Neural cell (in vitro differentiated cells): ENCODE measurements at regions not wholly inside any gene's neighbourhood (a gene's known extent, or its start where the extent isn't known, plus 50 kb on each side); places are given as distances from the start of the nearest gene placed in this dataset.

Experiments used
- H2AFZ ChIP-seq: fragments of 200-600, 300-800 bp; sonication (generic), shearing (Covaris generic); 2 replicates; pipeline ENCODE4 v1.6.0; 2014; ENCODE audit warnings: low read depth, mild to moderate bottlenecking, antibody characterized with exemption, low read length, moderate library complexity
- H3F3A ChIP-seq: fragments of 200-600 bp; shearing (Covaris generic); 2 replicates; pipeline ENCODE4 v1.6.1; 2016; ENCODE audit warnings: mild to moderate bottlenecking, moderate library complexity, mixed read lengths, antibody characterized with exemption, low read length; ENCODE audit not compliant: insufficient read depth, poor library complexity, severe bottlenecking
- H3K27ac ChIP-seq: fragments of 200-600, 300-800 bp; sonication (generic), shearing (Covaris generic); 2 replicates; pipeline ENCODE4 v1.5.1; 2014; ENCODE audit warnings: mild to moderate bottlenecking, low read length, moderate library complexity
- H3K27me3 ChIP-seq: fragments of 300-800, 200-600 bp; sonication (generic), shearing (Covaris generic); 2 replicates; pipeline ENCODE4 v1.6.0; 2014; ENCODE audit warnings: mild to moderate bottlenecking, low read depth, low read length, moderate library complexity; ENCODE audit not compliant: insufficient read depth
- H3K36me3 ChIP-seq: fragments of 300-800, 200-600 bp; sonication (generic), shearing (Covaris generic); 2 replicates; pipeline ENCODE4 v1.5.1; 2014; ENCODE audit warnings: mild to moderate bottlenecking, antibody characterized with exemption, low read length, moderate library complexity; ENCODE audit not compliant: insufficient read depth
- H3K4me2 ChIP-seq: fragments of 300-800, 200-600 bp; sonication (generic), shearing (Covaris generic); 2 replicates; pipeline ENCODE4 v1.6.0; 2014; ENCODE audit warnings: mild to moderate bottlenecking, low read length
- H3K4me3 ChIP-seq: fragments of 300-800, 200-600 bp; sonication (generic), shearing (Covaris generic); 2 replicates; pipeline ENCODE4 v1.5.1; 2014; ENCODE audit warnings: mild to moderate bottlenecking, low read length, moderate library complexity
- H3K79me2 ChIP-seq: fragments of 200-600 bp; shearing (Covaris generic); replicated peaks from 2 replicates; pipeline ENCODE4 v1.6.0; 2014; ENCODE audit warnings: mild to moderate bottlenecking, low read length, moderate library complexity; ENCODE audit not compliant: insufficient read depth
- H3K9ac ChIP-seq: fragments of 300-800, 200-600 bp; sonication (generic), shearing (Covaris generic); 2 replicates; pipeline ENCODE4 v1.6.1; 2016; ENCODE audit warnings: mild to moderate bottlenecking, low read length, mixed read lengths
- H3K9me2 ChIP-seq: fragments of 200-600 bp; shearing (Covaris generic); 2 replicates; pipeline ENCODE4 v1.6.1; 2016; ENCODE audit warnings: mild to moderate bottlenecking, low read length, mixed read lengths; ENCODE audit not compliant: insufficient read depth
- H3K9me3 ChIP-seq: fragments of 200-600, 300-800 bp; sonication (generic), shearing (Covaris generic); 2 replicates; pipeline ENCODE4 v1.6.1; 2016; ENCODE audit warnings: mild to moderate bottlenecking, mixed run types, low read length, moderate library complexity, mixed read lengths
- H4K20me1 ChIP-seq: fragments of 200-600 bp; shearing (Covaris generic); 2 replicates; pipeline ENCODE4 v1.6.1; 2016; ENCODE audit warnings: mild to moderate bottlenecking, mixed run types; ENCODE audit not compliant: insufficient read depth
- EP300 ChIP-seq: fragments of 450-650 bp; conservative IDR thresholded peaks from 2 replicates; pipeline ENCODE4 v1.6.1; 2014; ENCODE audit warnings: antibody characterized with exemption, mild to moderate bottlenecking, moderate library complexity; ENCODE audit not compliant: poor library complexity, severe bottlenecking
- EZH2 ChIP-seq: fragments of 200-600, 300-800 bp; shearing (Covaris generic), sonication (generic); IDR thresholded peaks from 2 replicates; pipeline ENCODE4 v1.6.1; 2014; ENCODE audit warnings: antibody characterized with exemption, low read length, borderline replicate concordance, mild to moderate bottlenecking; ENCODE audit not compliant: insufficient read depth, poor library complexity, severe bottlenecking
- MXI1 ChIP-seq: fragments of 450-650 bp; conservative IDR thresholded peaks from 2 replicates; pipeline ENCODE4 v1.6.1; 2014; ENCODE audit warnings: antibody characterized with exemption, mild to moderate bottlenecking; ENCODE audit not compliant: poor library complexity, severe bottlenecking
- POLR2AphosphoS5 ChIP-seq: IDR thresholded peaks from 2 replicates; pipeline ENCODE4 v1.6.1; 2012
- RAD21 ChIP-seq: fragments of 450-650 bp; conservative IDR thresholded peaks from 2 replicates; pipeline ENCODE4 v1.6.1; 2014; ENCODE audit warnings: antibody characterized with exemption, mild to moderate bottlenecking, moderate library complexity
- SMC3 ChIP-seq: fragments of 450-650 bp; conservative IDR thresholded peaks from 2 replicates; pipeline ENCODE4 v1.6.1; 2014; ENCODE audit warnings: antibody characterized with exemption, mild to moderate bottlenecking, moderate library complexity; ENCODE audit not compliant: poor library complexity
- TAF1 ChIP-seq: IDR thresholded peaks from 2 replicates; pipeline ENCODE4 v1.6.1; 2012; ENCODE audit warnings: low read depth
- TF ChIP-seq, protein P1 (sequence below): fragments of 450-650 bp; IDR thresholded peaks from 2 replicates; pipeline ENCODE4 v1.5.1; 2014; ENCODE audit warnings: antibody characterized with exemption, mild to moderate bottlenecking, moderate library complexity; ENCODE audit not compliant: poor library complexity, severe bottlenecking
- TF ChIP-seq, protein P2 (sequence below): IDR thresholded peaks from 2 replicates; pipeline ENCODE4 v1.6.1; 2012; ENCODE audit warnings: borderline replicate concordance

DNA sequence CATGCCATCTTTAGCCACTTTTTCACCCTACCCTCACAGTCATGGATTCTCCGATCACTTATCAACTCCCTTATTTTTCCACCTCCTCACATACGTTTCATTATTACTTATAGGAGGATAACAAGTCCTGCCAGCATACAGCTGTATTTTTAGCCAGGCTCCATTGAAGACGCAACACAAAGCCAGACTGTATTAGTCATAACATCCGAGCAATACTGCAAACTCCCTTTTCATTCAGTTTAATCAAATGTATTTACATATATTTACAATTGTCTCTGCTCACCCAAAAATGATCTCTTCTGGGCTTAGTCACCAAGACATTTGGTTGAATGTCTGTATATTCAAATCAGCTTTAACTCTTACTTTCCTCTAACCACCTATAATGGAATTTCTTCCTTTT lies 126.4 kb upstream of the PRLR start:
- H3K36me3 ChIP-seq, result no peaks in the 10 kb centered on the region
- no peaks in the 10 kb centered on the region for H3K9me3 ChIP-seq
- no peak overlapping the region for H2AFZ ChIP-seq
- H4K20me1 ChIP-seq, result no peaks in the 10 kb centered on the region
- no peaks in the 10 kb centered on the region for H3F3A ChIP-seq
- TF ChIP-seq, protein P1, sequence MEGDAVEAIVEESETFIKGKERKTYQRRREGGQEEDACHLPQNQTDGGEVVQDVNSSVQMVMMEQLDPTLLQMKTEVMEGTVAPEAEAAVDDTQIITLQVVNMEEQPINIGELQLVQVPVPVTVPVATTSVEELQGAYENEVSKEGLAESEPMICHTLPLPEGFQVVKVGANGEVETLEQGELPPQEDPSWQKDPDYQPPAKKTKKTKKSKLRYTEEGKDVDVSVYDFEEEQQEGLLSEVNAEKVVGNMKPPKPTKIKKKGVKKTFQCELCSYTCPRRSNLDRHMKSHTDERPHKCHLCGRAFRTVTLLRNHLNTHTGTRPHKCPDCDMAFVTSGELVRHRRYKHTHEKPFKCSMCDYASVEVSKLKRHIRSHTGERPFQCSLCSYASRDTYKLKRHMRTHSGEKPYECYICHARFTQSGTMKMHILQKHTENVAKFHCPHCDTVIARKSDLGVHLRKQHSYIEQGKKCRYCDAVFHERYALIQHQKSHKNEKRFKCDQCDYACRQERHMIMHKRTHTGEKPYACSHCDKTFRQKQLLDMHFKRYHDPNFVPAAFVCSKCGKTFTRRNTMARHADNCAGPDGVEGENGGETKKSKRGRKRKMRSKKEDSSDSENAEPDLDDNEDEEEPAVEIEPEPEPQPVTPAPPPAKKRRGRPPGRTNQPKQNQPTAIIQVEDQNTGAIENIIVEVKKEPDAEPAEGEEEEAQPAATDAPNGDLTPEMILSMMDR, result no peak
- TF ChIP-seq SMC3 (no peak), EP300 (no peak)
- H3K27ac ChIP-seq, result no peak overlapping the region
- H3K4me2 ChIP-seq, result no peak overlapping the region
- no peaks in the 10 kb centered on the region for H3K79me2 ChIP-seq
- H3K4me3 ChIP-seq, result no peak overlapping the region
- H3K9ac ChIP-seq, result no peak overlapping the region
- no peaks in the 10 kb centered on the region for H3K9me2 ChIP-seq
- no peaks in the 10 kb centered on the region for H3K27me3 ChIP-seq

DNA sequence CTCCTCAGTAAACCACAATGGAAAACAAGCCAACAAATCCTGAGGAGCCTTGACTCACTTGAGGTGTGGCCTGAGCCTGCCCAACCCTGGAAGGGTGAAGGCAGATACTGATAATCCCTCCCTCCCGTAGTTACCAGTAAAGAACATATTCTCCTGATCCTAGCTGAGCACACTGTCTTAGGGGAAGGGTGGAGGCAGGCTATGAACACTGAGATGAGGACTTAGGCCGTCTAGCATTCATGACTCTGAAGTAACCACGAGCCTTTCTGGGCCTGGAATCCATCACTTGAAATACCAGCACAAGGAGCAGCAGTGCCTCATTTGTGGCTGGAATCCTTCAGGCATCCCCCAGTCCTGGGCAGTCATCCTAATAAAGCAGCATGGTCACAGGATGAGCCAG lies 124.5 kb upstream of the PRLR start:
- Histone ChIP-seq H3K27me3 (no peaks in the 10 kb centered on the region), H3K27ac (no peak overlapping the region), H3F3A (no peaks in the 10 kb centered on the region), H3K36me3 (no peaks in the 10 kb centered on the region), H4K20me1 (no peaks in the 10 kb centered on the region), H3K4me3 (no peak overlapping the region), H3K79me2 (no peaks in the 10 kb centered on the region), H2AFZ (no peak overlapping the region), H3K9ac (no peak overlapping the region), H3K4me2 (no peak overlapping the region), H3K9me2 (no peaks in the 10 kb centered on the region), H3K9me3 (peaks cover 5% of the 10 kb centered on the region)
- TF ChIP-seq, protein P2, sequence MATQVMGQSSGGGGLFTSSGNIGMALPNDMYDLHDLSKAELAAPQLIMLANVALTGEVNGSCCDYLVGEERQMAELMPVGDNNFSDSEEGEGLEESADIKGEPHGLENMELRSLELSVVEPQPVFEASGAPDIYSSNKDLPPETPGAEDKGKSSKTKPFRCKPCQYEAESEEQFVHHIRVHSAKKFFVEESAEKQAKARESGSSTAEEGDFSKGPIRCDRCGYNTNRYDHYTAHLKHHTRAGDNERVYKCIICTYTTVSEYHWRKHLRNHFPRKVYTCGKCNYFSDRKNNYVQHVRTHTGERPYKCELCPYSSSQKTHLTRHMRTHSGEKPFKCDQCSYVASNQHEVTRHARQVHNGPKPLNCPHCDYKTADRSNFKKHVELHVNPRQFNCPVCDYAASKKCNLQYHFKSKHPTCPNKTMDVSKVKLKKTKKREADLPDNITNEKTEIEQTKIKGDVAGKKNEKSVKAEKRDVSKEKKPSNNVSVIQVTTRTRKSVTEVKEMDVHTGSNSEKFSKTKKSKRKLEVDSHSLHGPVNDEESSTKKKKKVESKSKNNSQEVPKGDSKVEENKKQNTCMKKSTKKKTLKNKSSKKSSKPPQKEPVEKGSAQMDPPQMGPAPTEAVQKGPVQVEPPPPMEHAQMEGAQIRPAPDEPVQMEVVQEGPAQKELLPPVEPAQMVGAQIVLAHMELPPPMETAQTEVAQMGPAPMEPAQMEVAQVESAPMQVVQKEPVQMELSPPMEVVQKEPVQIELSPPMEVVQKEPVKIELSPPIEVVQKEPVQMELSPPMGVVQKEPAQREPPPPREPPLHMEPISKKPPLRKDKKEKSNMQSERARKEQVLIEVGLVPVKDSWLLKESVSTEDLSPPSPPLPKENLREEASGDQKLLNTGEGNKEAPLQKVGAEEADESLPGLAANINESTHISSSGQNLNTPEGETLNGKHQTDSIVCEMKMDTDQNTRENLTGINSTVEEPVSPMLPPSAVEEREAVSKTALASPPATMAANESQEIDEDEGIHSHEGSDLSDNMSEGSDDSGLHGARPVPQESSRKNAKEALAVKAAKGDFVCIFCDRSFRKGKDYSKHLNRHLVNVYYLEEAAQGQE, result no peak
- TF ChIP-seq MXI1, result no peak
- no peak for TF ChIP-seq SMC3
- TF ChIP-seq POLR2AphosphoS5, result no peak
- no peak for TF ChIP-seq EP300
- TF ChIP-seq EZH2, result no peak
- TF ChIP-seq, protein P1, result no peak
- TF ChIP-seq TAF1, result no peak
- no peak for TF ChIP-seq RAD21
